Neural progenitor cell (in vitro differentiated cells): ENCODE measurements at regions not wholly inside any gene's neighbourhood (a gene's known extent, or its start where the extent isn't known, plus 50 kb on each side); places are given as distances from the start of the nearest gene placed in this dataset.

Source experiments
- DNase-seq: peaks from one replicate; pipeline ENCODE4 v3.0.0-alpha.2; 2016; ENCODE audit warnings: low spot score
- H2AFZ ChIP-seq: fragments of 200-600 bp; sonication (generic); replicated peaks from 2 replicates; pipeline ENCODE4 v1.6.1; 2016; ENCODE audit warnings: antibody characterized with exemption
- H3F3A ChIP-seq: fragments of 200-600 bp; sonication (generic); 2 replicates; pipeline ENCODE4 v1.6.1; 2016; ENCODE audit warnings: antibody characterized with exemption, low read depth
- H3K27ac ChIP-seq: fragments of 200-600 bp; sonication (generic); 2 replicates; pipeline ENCODE4 v1.5.1; 2016; ENCODE audit warnings: mild to moderate bottlenecking
- H3K27me3 ChIP-seq: fragments of 200-600 bp; sonication (generic); 2 replicates; pipeline ENCODE4 v1.6.1; 2016; ENCODE audit warnings: mild to moderate bottlenecking, moderate library complexity
- H3K36me3 ChIP-seq: fragments of 200-600 bp; sonication (generic); 2 replicates; pipeline ENCODE4 v1.5.1; 2016
- H3K4me1 ChIP-seq: fragments of 200-600 bp; sonication (generic); 2 replicates; pipeline ENCODE4 v1.6.1; 2016; ENCODE audit warnings: mixed run types
- H3K4me2 ChIP-seq: fragments of 200-600 bp; sonication (generic); 2 replicates; pipeline ENCODE4 v1.6.1; 2016
- H3K4me3 ChIP-seq: fragments of 200-600 bp; sonication (generic); 2 replicates; pipeline ENCODE4 v1.5.1; 2016
- H3K79me2 ChIP-seq: fragments of 200-600 bp; sonication (generic); 2 replicates; pipeline ENCODE4 v1.6.1; 2016; ENCODE audit warnings: low read depth
- H3K9ac ChIP-seq: fragments of 200-600 bp; sonication (generic); 2 replicates; pipeline ENCODE4 v1.6.1; 2016
- H3K9me3 ChIP-seq: fragments of 200-600 bp; sonication (generic); 2 replicates; pipeline ENCODE4 v1.5.1; 2016; ENCODE audit warnings: low read depth
- H4K20me1 ChIP-seq: fragments of 200-600 bp; sonication (generic); 2 replicates; pipeline ENCODE4 v1.6.1; 2016; ENCODE audit warnings: low read depth
- H3K27ac Mint-ChIP-seq: 3 replicates; pipeline ENCODE4 v1.8.0; 2021; ENCODE audit warnings: mixed read lengths
- H3K27me3 Mint-ChIP-seq: 2 replicates; pipeline ENCODE4 v1.8.0; 2022; ENCODE audit warnings: low read depth, mild to moderate bottlenecking, inconsistent platforms, moderate library complexity, mixed read lengths; ENCODE audit not compliant: insufficient read depth
- H3K36me3 Mint-ChIP-seq: 3 replicates; pipeline ENCODE4 v1.8.0; 2021; ENCODE audit warnings: mixed read lengths
- H3K4me1 Mint-ChIP-seq: 3 replicates; pipeline ENCODE4 v1.8.0; 2021; ENCODE audit warnings: mixed read lengths
- H3K4me3 Mint-ChIP-seq: 3 replicates; pipeline ENCODE4 v1.8.0; 2021; ENCODE audit warnings: mild to moderate bottlenecking, moderate library complexity, mixed read lengths
- H3K9me3 Mint-ChIP-seq: 3 replicates; pipeline ENCODE4 v1.8.0; 2020; ENCODE audit warnings: mixed read lengths
- CTCF ChIP-seq: fragments of 200-600 bp; sonication (generic); IDR thresholded peaks from 2 replicates; pipeline ENCODE4 v1.5.1; 2017; ENCODE audit warnings: antibody characterized with exemption, mild to moderate bottlenecking
- EZH2 ChIP-seq: fragments of 200-600 bp; sonication (generic); IDR thresholded peaks from 2 replicates; pipeline ENCODE4 v1.6.1; 2017; ENCODE audit warnings: antibody characterized with exemption, mild to moderate bottlenecking, moderate library complexity
- EZH2phosphoT487 ChIP-seq: fragments of 200-600 bp; sonication (generic); IDR thresholded peaks from 2 replicates; pipeline ENCODE4 v1.6.1; 2017; ENCODE audit warnings: antibody characterized with exemption

DNA sequence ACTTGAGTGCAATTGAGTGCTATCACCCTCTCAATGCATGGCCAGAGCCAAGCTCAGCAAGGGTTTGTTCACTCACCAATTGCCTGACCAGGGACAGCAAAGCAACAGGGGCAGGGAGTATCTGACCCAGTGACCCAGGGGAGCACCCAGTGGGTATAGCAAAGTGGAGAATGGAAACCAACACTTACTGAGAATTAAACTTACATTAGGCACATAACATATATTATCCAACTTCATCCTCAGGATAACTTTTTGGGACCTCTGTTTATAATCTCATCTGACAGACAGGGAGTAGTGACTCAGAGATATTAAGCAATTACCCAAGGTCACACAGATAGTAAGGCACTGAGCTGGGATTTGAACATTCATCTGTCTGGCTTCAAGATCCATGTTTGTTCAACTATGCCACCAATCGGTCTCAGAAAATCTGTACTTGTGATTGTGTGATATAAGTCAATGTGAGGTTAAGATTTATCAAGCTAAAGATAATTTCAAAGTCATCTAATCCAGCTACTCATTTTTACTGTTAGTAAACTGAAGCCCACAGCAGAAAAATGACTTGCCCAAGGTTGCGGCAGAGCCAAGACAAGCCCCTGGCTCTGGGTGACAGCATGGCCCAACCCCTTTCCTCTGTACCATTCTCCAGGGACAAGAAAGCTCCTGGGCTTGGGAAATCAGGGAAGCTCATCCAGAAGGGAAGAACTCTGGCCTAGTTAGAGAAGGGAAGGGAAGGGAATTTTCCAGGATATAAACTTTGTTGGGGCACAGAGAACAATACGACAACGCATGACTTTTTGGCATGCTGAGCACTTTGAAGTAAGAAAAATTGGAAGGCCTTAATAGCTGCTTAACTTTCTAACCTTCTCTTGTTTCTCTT, 138.0 kb upstream of the SMAD3 start:
- peaks cover 9% of the 10 kb centered on the region for H3K27me3 Mint-ChIP-seq
- Histone ChIP-seq H3K4me2 (no peak overlapping the region), H3K9ac (no peak overlapping the region), H3K36me3 (no peaks in the 10 kb centered on the region), H3K4me1 (peaks cover 17% of the 10 kb centered on the region), H3F3A (peaks cover 16% of the 10 kb centered on the region), H4K20me1 (no peaks in the 10 kb centered on the region), H3K79me2 (no peaks in the 10 kb centered on the region), H3K9me3 (no peaks in the 10 kb centered on the region), H3K27me3 (no peaks in the 10 kb centered on the region), H2AFZ (no peak overlapping the region), H3K27ac (no peak overlapping the region), H3K4me3 (no peak overlapping the region)
- H3K27ac Mint-ChIP-seq: no peak overlapping the region
- TF ChIP-seq EZH2phosphoT487 (no peak), EZH2 (no peak), CTCF (no peak)
- H3K4me1 Mint-ChIP-seq: peaks cover 33% of the 10 kb centered on the region
- no peaks in the 10 kb centered on the region for H3K36me3 Mint-ChIP-seq
- no peak overlapping the region for H3K4me3 Mint-ChIP-seq
- peaks cover 10% of the 10 kb centered on the region for H3K9me3 Mint-ChIP-seq
- no peak for DNase-seq

GRCh38 chr15:66928101-66928500, 137.3 kb upstream of the SMAD3 start:
- H3K36me3 Mint-ChIP-seq: no peaks in the 10 kb centered on the region
- Histone ChIP-seq H3K4me3 (no peak overlapping the region), H3K9ac (no peak overlapping the region), H3F3A (peaks cover 20% of the 10 kb centered on the region), H3K27ac (no peak overlapping the region), H3K4me2 (no peak overlapping the region), H3K4me1 (peaks cover 20% of the 10 kb centered on the region), H3K36me3 (no peaks in the 10 kb centered on the region), H3K79me2 (no peaks in the 10 kb centered on the region), H3K9me3 (peaks cover 2% of the 10 kb centered on the region), H2AFZ (no peak overlapping the region), H4K20me1 (no peaks in the 10 kb centered on the region), H3K27me3 (no peaks in the 10 kb centered on the region)
- H3K4me1 Mint-ChIP-seq: peaks cover 33% of the 10 kb centered on the region
- H3K27ac Mint-ChIP-seq: no peak overlapping the region
- peaks cover 11% of the 10 kb centered on the region for H3K9me3 Mint-ChIP-seq
- no peak overlapping the region for H3K4me3 Mint-ChIP-seq
- peaks cover 10% of the 10 kb centered on the region for H3K27me3 Mint-ChIP-seq
- no peak for DNase-seq
- no peak for TF ChIP-seq CTCF
- no peak for TF ChIP-seq EZH2phosphoT487
- no peak for TF ChIP-seq EZH2

GRCh38 chr15:66928784-66929183, 136.6 kb upstream of the SMAD3 start:
- peaks cover 20% of the 10 kb centered on the region for H3F3A ChIP-seq
- Mint-ChIP-seq H3K4me1 (peaks cover 33% of the 10 kb centered on the region), H3K9me3 (peaks cover 16% of the 10 kb centered on the region), H3K4me3 (no peak overlapping the region), H3K36me3 (no peaks in the 10 kb centered on the region), H3K27ac (no peak overlapping the region), H3K27me3 (peaks cover 12% of the 10 kb centered on the region)
- H3K36me3 ChIP-seq: no peaks in the 10 kb centered on the region
- peaks cover 9% of the 10 kb centered on the region for H3K9me3 ChIP-seq
- H4K20me1 ChIP-seq: no peaks in the 10 kb centered on the region
- no peak overlapping the region for H3K9ac ChIP-seq
- no peaks in the 10 kb centered on the region for H3K27me3 ChIP-seq
- DNase-seq: no peak
- no peaks in the 10 kb centered on the region for H3K79me2 ChIP-seq
- peaks cover 20% of the 10 kb centered on the region for H3K4me1 ChIP-seq
- TF ChIP-seq EZH2phosphoT487 (no peak), EZH2 (no peak), CTCF (no peak)
- H3K4me2 ChIP-seq: no peak overlapping the region
- no peak overlapping the region for H2AFZ ChIP-seq
- no peak overlapping the region for H3K4me3 ChIP-seq
- H3K27ac ChIP-seq: no peak overlapping the region
